WTC11 (cell line): ENCODE measurements at regions not wholly inside any gene's neighbourhood (a gene's known extent, or its start where the extent isn't known, plus 50 kb on each side); places are given as distances from the start of the nearest gene placed in this dataset.

Source experiments
- CBFB ChIP-seq: sonication (generic); formaldehyde crosslinking; IDR thresholded peaks from 2 replicates; pipeline ENCODE4 v1.8.1; 2022; ENCODE audit warnings: mild to moderate bottlenecking, low read depth, missing genetic modification reagents
- CTCF ChIP-seq: fragments of 200-600 bp; IDR thresholded peaks from 2 replicates; pipeline ENCODE4 v1.8.0; 2022; ENCODE audit warnings: antibody characterized with exemption
- KAT7 ChIP-seq: sonication (generic); formaldehyde crosslinking; IDR thresholded peaks from 2 replicates; pipeline ENCODE4 v1.8.1; 2023; ENCODE audit warnings: missing genetic modification reagents, mild to moderate bottlenecking, borderline replicate concordance
- MXD4 ChIP-seq: fragments of 250-450 bp; sonication (Bioruptor Pico); IDR thresholded peaks from 2 replicates; pipeline ENCODE4 v1.8.0; 2021; ENCODE audit warnings: mild to moderate bottlenecking, moderate library complexity, borderline replicate concordance
- MYBL2 ChIP-seq: sonication (generic); formaldehyde crosslinking; IDR thresholded peaks from 2 replicates; pipeline ENCODE4 v1.8.1; 2023; ENCODE audit warnings: mild to moderate bottlenecking, moderate library complexity, missing genetic modification reagents
- NR3C1 ChIP-seq: sonication (generic); formaldehyde crosslinking; conservative IDR thresholded peaks from 2 replicates; pipeline ENCODE4 v1.8.1; 2023; ENCODE audit warnings: low read depth, mild to moderate bottlenecking, missing genetic modification reagents
- TEAD4 ChIP-seq: sonication (generic); formaldehyde crosslinking; IDR thresholded peaks from 2 replicates; pipeline ENCODE4 v1.8.0; 2022; ENCODE audit warnings: mild to moderate bottlenecking, missing genetic modification reagents
- TP53 ChIP-seq: sonication (generic); formaldehyde crosslinking; IDR thresholded peaks from 2 replicates; pipeline ENCODE4 v1.8.1; 2023; ENCODE audit warnings: mild to moderate bottlenecking, missing genetic modification reagents
- USF2 ChIP-seq: sonication (generic); formaldehyde crosslinking; IDR thresholded peaks from 2 replicates; pipeline ENCODE4 v1.8.1; 2023; ENCODE audit warnings: mild to moderate bottlenecking, missing genetic modification reagents, moderate library complexity
- ZNF423 ChIP-seq: fragments of 250-450 bp; sonication (Bioruptor Pico); IDR thresholded peaks from 2 replicates; pipeline ENCODE4 v2.1.2; 2022; ENCODE audit warnings: mild to moderate bottlenecking, moderate library complexity
- TF ChIP-seq, protein P1 (sequence below): sonication (generic); formaldehyde crosslinking; IDR thresholded peaks from 2 replicates; pipeline ENCODE4 v1.8.0; 2022; ENCODE audit warnings: mild to moderate bottlenecking, missing genetic modification reagents
- TF ChIP-seq, protein P2 (sequence below): sonication (generic); formaldehyde crosslinking; conservative IDR thresholded peaks from 2 replicates; pipeline ENCODE4 v1.8.1; 2022; ENCODE audit warnings: mild to moderate bottlenecking, missing genetic modification reagents
- TF ChIP-seq, protein P3 (sequence below): sonication (generic); formaldehyde crosslinking; IDR thresholded peaks from 2 replicates; pipeline ENCODE4 v1.8.0; 2023; ENCODE audit warnings: missing genetic modification reagents

- TF ChIP-seq CTCF, result no peak
- no peak for TF ChIP-seq USF2
- TF ChIP-seq TEAD4 (CRISPR knock-in tag), result no peak
- TF ChIP-seq, protein P1, sequence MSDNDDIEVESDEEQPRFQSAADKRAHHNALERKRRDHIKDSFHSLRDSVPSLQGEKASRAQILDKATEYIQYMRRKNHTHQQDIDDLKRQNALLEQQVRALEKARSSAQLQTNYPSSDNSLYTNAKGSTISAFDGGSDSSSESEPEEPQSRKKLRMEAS, result no peak
- TF ChIP-seq KAT7, result no peak
- TF ChIP-seq CBFB, result no peak
- no peak for TF ChIP-seq TP53 (CRISPR knock-in tag)
- TF ChIP-seq, protein P2, sequence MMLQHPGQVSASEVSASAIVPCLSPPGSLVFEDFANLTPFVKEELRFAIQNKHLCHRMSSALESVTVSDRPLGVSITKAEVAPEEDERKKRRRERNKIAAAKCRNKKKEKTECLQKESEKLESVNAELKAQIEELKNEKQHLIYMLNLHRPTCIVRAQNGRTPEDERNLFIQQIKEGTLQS, result no peak
- no peak for TF ChIP-seq ZNF423
- TF ChIP-seq MYBL2 (CRISPR knock-in tag), result no peak
- no peak for TF ChIP-seq NR3C1 (CRISPR knock-in tag)
- TF ChIP-seq MXD4 (CRISPR knock-in tag), result no peak
- TF ChIP-seq, protein P3, sequence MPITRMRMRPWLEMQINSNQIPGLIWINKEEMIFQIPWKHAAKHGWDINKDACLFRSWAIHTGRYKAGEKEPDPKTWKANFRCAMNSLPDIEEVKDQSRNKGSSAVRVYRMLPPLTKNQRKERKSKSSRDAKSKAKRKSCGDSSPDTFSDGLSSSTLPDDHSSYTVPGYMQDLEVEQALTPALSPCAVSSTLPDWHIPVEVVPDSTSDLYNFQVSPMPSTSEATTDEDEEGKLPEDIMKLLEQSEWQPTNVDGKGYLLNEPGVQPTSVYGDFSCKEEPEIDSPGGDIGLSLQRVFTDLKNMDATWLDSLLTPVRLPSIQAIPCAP (CRISPR knock-in tag), result no peak
These were observed 489.0 kb upstream of the AUTS2 start for GRCh38 chr7:69109246-69109645.
